ENCODE measurements at regions not wholly inside any gene's neighbourhood (a gene's known extent, or its start where the extent isn't known, plus 50 kb on each side); places are given as distances from the start of the nearest gene placed in this dataset.

- DNase-seq = no peak
Measured at GRCh38 chr15:96089405-96090058, 241.0 kb upstream of the NR2F2 start.

GRCh38 chr15:96092186-96092585, 238.3 kb upstream of the NR2F2 start:
- no peak for DNase-seq

- DNase-seq = no peak
Measured at GRCh38 chr15:96093063-96093462, 237.4 kb upstream of the NR2F2 start.

- no peak for DNase-seq
Measured at GRCh38 chr15:96097661-96098060, 232.8 kb upstream of the NR2F2 start.

GRCh38 chr15:96102631-96103030, 227.9 kb upstream of the NR2F2 start:
- DNase-seq = no peak

- DNase-seq = no peak
Measured at GRCh38 chr15:96106181-96106580, 224.3 kb upstream of the NR2F2 start.

- no peak for DNase-seq
Measured at GRCh38 chr15:96106628-96107027, 223.9 kb upstream of the NR2F2 start.

GRCh38 chr15:96107916-96108315, 222.6 kb upstream of the NR2F2 start:
- DNase-seq = no peak

GRCh38 chr15:96108405-96108804, 222.1 kb upstream of the NR2F2 start:
- no peak for DNase-seq

GRCh38 chr15:96109820-96110219, 220.7 kb upstream of the NR2F2 start:
- DNase-seq = no peak

- DNase-seq = no peak
Measured at GRCh38 chr15:96112018-96112417, 218.5 kb upstream of the NR2F2 start.

- DNase-seq = no peak
Measured at GRCh38 chr15:96115642-96116041, 214.9 kb upstream of the NR2F2 start.

GRCh38 chr15:96117270-96117669, 213.2 kb upstream of the NR2F2 start:
- DNase-seq = no peak

- no peak for DNase-seq
Measured at GRCh38 chr15:96119734-96120133, 210.8 kb upstream of the NR2F2 start.

GRCh38 chr15:96121086-96121920, 209.2 kb upstream of the NR2F2 start:
- DNase-seq = no peak

GRCh38 chr15:96122077-96123027, 208.1 kb upstream of the NR2F2 start:
- no peak for DNase-seq

GRCh38 chr15:96123028-96123400, 207.5 kb upstream of the NR2F2 start:
- DNase-seq = no peak

GRCh38 chr15:96123630-96124187, 206.8 kb upstream of the NR2F2 start:
- DNase-seq = no peak

- no peak for DNase-seq
Measured at GRCh38 chr15:96124436-96124835, 206.1 kb upstream of the NR2F2 start.

GRCh38 chr15:96125721-96126415, 204.6 kb upstream of the NR2F2 start:
- DNase-seq = no peak

- no peak for DNase-seq
Measured at GRCh38 chr15:96126859-96127258, 203.6 kb upstream of the NR2F2 start.

- DNase-seq = no peak
Measured at GRCh38 chr15:96130734-96131133, 199.8 kb upstream of the NR2F2 start.
